Ascending aorta (tissue), 2 donors: ENCODE measurements at regions not wholly inside any gene's neighbourhood (a gene's known extent, or its start where the extent isn't known, plus 50 kb on each side); places are given as distances from the start of the nearest gene placed in this dataset.

Source experiments
- DNase-seq, 2 donors: peaks; one replicate each; pipeline ENCODE4 v3.0.0-alpha.2; 2019; ENCODE audit warnings: low spot score in 2 of 2
- H3K27ac ChIP-seq, 2 donors: fragments of 200-600 bp; sonication (generic); one replicate each; pipeline ENCODE4 v1.5.1; 2016 to 2017; ENCODE audit warnings: mild to moderate bottlenecking in 1 of 2
- H3K27me3 ChIP-seq: fragments of 200-600 bp; sonication (generic); one replicate; pipeline ENCODE4 v1.5.1; 2017
- H3K36me3 ChIP-seq, 2 donors: fragments of 200-600 bp; sonication (generic); one replicate each; pipeline ENCODE4 v1.5.1; 2016
- H3K4me1 ChIP-seq, 2 donors: fragments of 200-600 bp; sonication (generic); one replicate each; pipeline ENCODE4 v1.5.1; 2016 to 2017; ENCODE audit warnings: mild to moderate bottlenecking in 1 of 2
- H3K4me3 ChIP-seq, 2 donors: fragments of 200-600 bp; sonication (generic); one replicate each; pipeline ENCODE4 v1.5.1; 2016 to 2017; ENCODE audit warnings: mild to moderate bottlenecking in 1 of 2
- H3K9me3 ChIP-seq, 2 donors: fragments of 200-600 bp; sonication (generic); one replicate each; pipeline ENCODE4 v1.5.1; 2016
- intact Hi-C: fragments of 100-400 bp; cut with DNase I; formaldehyde crosslinking; loops from one replicate; pipeline ENCODE4 v1.15.1; 2023
- TF ChIP-seq, protein P1 (sequence below), 3 experiments: fragments of 200-600 bp in 2 of 3; fragments of 450-650 bp in 1 of 3; sonication (generic) in 2 of 3; IDR thresholded peaks; one replicate each; pipeline ENCODE4 v1.5.1; 2016 to 2019; ENCODE audit warnings: antibody characterized with exemption in 3 of 3, mild to moderate bottlenecking in 1 of 3, moderate library complexity in 1 of 3

DNA sequence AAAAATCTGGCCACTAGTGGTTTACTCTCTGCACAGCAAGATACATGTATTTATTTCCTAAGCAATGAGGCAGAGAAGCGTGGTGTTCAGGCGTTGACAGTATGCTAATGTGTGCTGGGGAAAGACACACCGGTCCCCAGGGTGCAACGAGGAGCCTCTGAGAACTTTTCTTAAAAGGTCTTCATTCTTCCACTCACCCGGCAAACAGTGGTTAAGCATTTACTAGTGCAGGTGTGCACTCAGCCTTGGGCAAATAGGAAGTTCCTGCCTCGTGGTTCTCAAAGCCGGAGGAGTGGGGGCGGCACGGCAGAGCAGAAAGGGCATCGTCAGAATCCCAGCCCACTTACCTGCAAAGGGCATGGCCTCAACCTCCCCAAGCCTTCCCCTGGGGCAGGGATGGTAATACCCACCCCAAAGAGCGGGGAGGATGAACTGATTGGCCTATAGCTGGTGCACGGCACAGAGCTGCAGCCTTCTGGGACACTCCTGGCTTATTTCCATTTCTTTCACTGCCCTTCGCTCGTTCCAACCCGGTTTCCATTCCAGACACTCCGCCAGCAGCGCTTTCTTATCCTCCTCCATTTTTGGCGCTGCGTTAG lies 184.3 kb upstream of the CTBP2 start:
- no peaks in the 10 kb centered on the region for H3K36me3 ChIP-seq
- TF ChIP-seq, protein P1, sequence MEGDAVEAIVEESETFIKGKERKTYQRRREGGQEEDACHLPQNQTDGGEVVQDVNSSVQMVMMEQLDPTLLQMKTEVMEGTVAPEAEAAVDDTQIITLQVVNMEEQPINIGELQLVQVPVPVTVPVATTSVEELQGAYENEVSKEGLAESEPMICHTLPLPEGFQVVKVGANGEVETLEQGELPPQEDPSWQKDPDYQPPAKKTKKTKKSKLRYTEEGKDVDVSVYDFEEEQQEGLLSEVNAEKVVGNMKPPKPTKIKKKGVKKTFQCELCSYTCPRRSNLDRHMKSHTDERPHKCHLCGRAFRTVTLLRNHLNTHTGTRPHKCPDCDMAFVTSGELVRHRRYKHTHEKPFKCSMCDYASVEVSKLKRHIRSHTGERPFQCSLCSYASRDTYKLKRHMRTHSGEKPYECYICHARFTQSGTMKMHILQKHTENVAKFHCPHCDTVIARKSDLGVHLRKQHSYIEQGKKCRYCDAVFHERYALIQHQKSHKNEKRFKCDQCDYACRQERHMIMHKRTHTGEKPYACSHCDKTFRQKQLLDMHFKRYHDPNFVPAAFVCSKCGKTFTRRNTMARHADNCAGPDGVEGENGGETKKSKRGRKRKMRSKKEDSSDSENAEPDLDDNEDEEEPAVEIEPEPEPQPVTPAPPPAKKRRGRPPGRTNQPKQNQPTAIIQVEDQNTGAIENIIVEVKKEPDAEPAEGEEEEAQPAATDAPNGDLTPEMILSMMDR (IDR thresholded peaks at IDR 0.05): no peak
- H3K9me3 ChIP-seq: no peaks in the 10 kb centered on the region
- no peak for DNase-seq
- no peaks in the 10 kb centered on the region for H3K4me1 ChIP-seq
- intact Hi-C loops: no loop called here
- no peaks in the 10 kb centered on the region for H3K27me3 ChIP-seq
- H3K27ac ChIP-seq: no peak overlapping the region
- H3K4me3 ChIP-seq: no peak overlapping the region

DNA sequence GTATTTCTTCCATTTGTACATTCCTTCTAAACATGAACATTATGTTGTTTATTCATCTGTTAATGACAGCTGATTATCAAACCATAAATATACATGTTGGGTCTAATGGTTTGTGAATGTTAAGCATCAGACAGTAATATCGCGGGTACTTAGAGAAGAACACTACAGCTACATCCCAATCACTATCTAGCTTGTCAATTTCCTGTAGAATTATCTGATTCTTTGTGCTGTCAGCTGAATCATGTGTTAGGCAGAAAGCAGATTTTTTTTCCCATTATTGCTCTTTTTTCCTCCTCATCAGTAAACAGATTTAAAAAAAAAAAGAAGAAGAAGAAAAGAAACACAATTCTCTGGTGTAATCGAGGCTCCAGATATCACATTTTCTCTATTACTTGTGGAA lies 183.6 kb upstream of the CTBP2 start:
- Histone ChIP-seq H3K9me3 (no peaks in the 10 kb centered on the region), H3K27me3 (no peaks in the 10 kb centered on the region), H3K4me1 (no peaks in the 10 kb centered on the region), H3K36me3 (no peaks in the 10 kb centered on the region), H3K27ac (no peak overlapping the region), H3K4me3 (no peak overlapping the region)
- DNase-seq: no peak
- intact Hi-C loops: no loop called here
- TF ChIP-seq, protein P1 (IDR thresholded peaks at IDR 0.05): no peak

DNA sequence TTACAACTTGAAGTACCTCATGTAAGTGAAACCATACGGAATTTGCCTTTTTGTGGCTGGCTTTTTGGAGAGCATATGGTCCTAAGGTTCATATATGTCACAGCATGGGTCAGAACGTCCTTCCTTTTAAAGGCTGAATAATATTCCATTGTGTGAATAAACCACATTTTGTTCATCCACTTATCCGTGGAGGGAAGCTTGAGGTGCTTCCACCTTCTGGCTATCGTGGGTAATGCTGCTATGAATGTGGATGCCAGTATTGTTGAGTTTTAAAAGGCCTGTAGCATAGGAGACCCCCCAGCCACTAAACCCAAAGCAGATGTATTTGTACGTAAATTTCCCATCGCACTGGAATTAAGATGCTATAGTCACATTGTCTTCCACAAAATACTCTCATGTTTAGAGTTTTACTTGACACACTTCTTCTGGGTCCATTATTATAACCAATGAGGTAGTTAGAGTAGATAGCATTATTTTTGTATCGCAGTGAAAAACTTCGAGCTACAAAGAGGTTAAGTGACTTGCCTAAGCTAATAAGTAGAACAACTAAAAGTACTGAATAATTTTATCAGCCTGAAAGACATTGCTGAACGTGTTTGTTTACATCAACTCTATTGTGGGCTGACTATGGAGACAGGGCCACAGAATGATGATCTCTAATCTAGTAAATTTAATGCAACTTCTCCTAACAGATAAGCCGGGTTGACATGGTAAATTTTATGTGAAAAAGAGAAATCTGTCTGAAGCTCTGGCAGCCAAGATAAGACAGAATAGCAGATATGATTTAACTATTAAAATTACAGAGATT lies 183.0 kb upstream of the CTBP2 start:
- TF ChIP-seq, protein P1 (IDR thresholded peaks at IDR 0.05): peak; percentile 15 to 55 (median 31)
- intact Hi-C loops: no loop called here
- H3K9me3 ChIP-seq: no peaks in the 10 kb centered on the region

DNA sequence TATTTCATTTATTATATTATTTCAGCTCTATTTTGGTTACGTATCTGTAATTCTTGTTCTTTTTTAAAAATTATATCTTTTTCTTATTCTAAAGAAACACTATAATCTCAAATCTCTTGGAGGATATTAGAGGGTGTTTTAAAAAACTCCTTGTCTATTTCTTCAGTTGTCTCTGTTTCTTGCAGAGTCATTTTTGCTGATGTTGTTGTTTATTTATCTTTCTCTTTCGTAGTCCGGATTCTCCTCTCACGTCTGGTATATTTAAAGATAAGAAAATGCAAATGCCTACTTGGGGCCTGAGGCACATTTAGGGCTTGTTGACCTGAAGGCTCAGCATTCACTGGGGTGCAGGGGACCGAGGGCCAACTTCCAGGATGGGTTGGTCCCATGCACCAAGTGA lies 181.2 kb upstream of the CTBP2 start:
- H3K36me3 ChIP-seq: no peaks in the 10 kb centered on the region
- TF ChIP-seq, protein P1 (IDR thresholded peaks at IDR 0.05): no peak
- intact Hi-C loops: no loop called here

More for the DNA sequence above, 183.0 kb upstream of the CTBP2 start:
- Histone ChIP-seq H3K4me1 (no peaks in the 10 kb centered on the region), H3K27me3 (no peaks in the 10 kb centered on the region), H3K36me3 (no peaks in the 10 kb centered on the region), H3K4me3 (no peak overlapping the region), H3K27ac (no peak overlapping the region)
- DNase-seq: no peak

DNA sequence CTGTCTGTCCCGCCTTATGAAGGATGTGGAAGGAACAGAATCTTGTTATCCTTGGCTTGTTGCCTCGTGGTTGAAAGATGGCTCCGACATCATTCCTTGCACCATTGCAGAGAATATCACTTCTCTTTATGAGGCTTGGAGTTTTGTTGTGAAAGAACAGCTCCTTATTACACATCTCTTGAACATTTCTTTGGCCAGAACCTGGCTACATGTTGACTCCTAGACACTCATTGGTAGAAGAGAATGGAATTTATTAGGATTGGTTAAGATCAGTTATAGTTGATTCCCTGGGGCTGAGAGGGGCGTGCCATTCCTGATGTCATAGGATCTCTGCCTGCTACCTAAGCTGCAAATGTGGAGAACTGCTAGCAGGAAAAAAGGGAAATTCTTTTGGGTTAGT lies 180.5 kb upstream of the CTBP2 start:
- DNase-seq: no peak
- Histone ChIP-seq H3K36me3 (no peaks in the 10 kb centered on the region), H3K4me3 (no peak overlapping the region), H3K27me3 (no peaks in the 10 kb centered on the region), H3K9me3 (no peaks in the 10 kb centered on the region), H3K27ac (no peak overlapping the region), H3K4me1 (no peaks in the 10 kb centered on the region)
- intact Hi-C loops: no loop called here
- TF ChIP-seq, protein P1 (IDR thresholded peaks at IDR 0.05): no peak

More for the DNA sequence above, 181.2 kb upstream of the CTBP2 start:
- no peaks in the 10 kb centered on the region for H3K4me1 ChIP-seq
- H3K9me3 ChIP-seq: no peaks in the 10 kb centered on the region
- no peak overlapping the region for H3K4me3 ChIP-seq
- no peak for DNase-seq
- no peaks in the 10 kb centered on the region for H3K27me3 ChIP-seq
- H3K27ac ChIP-seq: no peak overlapping the region
